Endothelial cell of umbilical vein (primary cell): ENCODE measurements at regions not wholly inside any gene's neighbourhood (a gene's known extent, or its start where the extent isn't known, plus 50 kb on each side); places are given as distances from the start of the nearest gene placed in this dataset.

Experiments used
- BruUV-seq: library from RNA; stranded (reverse); fragments of 400-500 nt; replicated peaks from 2 replicates; lab custom pipeline; 2021; lab: Mats Ljungman, UMichigan
- CTCF ChIA-PET: fragments of 300-600, 350-600 bp; sonication (Branson Sonifier 250); formaldehyde crosslinking; loops from one replicate; lab custom pipeline; 2021; ENCODE audit warnings: antibody characterized with exemption, inconsistent platforms; lab: Charles Lee
- POLR2A ChIA-PET: fragments of 300-600, 350-600 bp; sonication (Branson Sonifier 250); formaldehyde crosslinking; loops from one replicate; lab custom pipeline; 2021; ENCODE audit warnings: antibody characterized with exemption, inconsistent platforms; lab: Charles Lee
- DNase-seq: peaks from one replicate; pipeline ENCODE4 v3.0.0-alpha.2; 2011; ENCODE audit warnings: low read depth, low spot score
- FAIRE-seq: peaks from 2 replicates; lab custom pipeline; 2011; peaks lifted over from hg19 to GRCh38; lab: Jason Lieb, UNC
- H2AFZ ChIP-seq: 2 replicates; pipeline ENCODE4 v1.6.0; 2012; ENCODE audit warnings: low read depth, low read length, control low read depth, inconsistent platforms
- H3K27ac ChIP-seq: 2 replicates; pipeline ENCODE4 v1.5.1; 2011; ENCODE audit warnings: low read depth, mild to moderate bottlenecking, control low read depth, low read length, moderate library complexity; ENCODE audit not compliant: insufficient read depth
- H3K27me3 ChIP-seq, 2 experiments: 2 replicates each; pipeline versions ENCODE4 v1.6.0 to v1.6.1; 2011; ENCODE audit warnings: low read length in 2 of 2, mixed read lengths in 1 of 2; ENCODE audit not compliant: control insufficient read depth in 2 of 2, insufficient read depth in 2 of 2
- H3K36me3 ChIP-seq, 2 experiments: 2 replicates in 1 of 2; 3 replicates in 1 of 2; pipeline ENCODE4 v1.5.1; 2011; ENCODE audit warnings: low read length in 2 of 2, mild to moderate bottlenecking in 1 of 2, moderate library complexity in 1 of 2; ENCODE audit not compliant: control insufficient read depth in 2 of 2, insufficient read depth in 2 of 2; ENCODE audit errors: extremely low read depth in 1 of 2
- H3K4me1 ChIP-seq: 3 replicates; pipeline ENCODE4 v1.5.1; 2011; ENCODE audit warnings: mild to moderate bottlenecking, low read length; ENCODE audit not compliant: control insufficient read depth, insufficient read depth; ENCODE audit errors: extremely low read depth
- H3K4me2 ChIP-seq: 2 replicates; pipeline ENCODE4 v1.6.1; 2011; ENCODE audit warnings: low read length, control low read depth, mixed read lengths; ENCODE audit not compliant: insufficient read depth
- H3K4me3 ChIP-seq, 3 experiments: fragments of 200-600 bp in 1 of 3; sonication (generic), shearing (Covaris generic) in 1 of 3; replicated peaks in 1 of 3; 2 replicates each; pipeline ENCODE4 v1.5.1; 2011 to 2016; ENCODE audit warnings: control low read depth in 3 of 3, low read length in 3 of 3, mild to moderate bottlenecking in 2 of 3, inconsistent platforms in 1 of 3, low read depth in 1 of 3, moderate library complexity in 1 of 3; ENCODE audit not compliant: insufficient read depth in 1 of 3
- H3K79me2 ChIP-seq: 2 replicates; pipeline ENCODE4 v1.6.0; 2012; ENCODE audit warnings: low read length, inconsistent platforms; ENCODE audit not compliant: control insufficient read depth, insufficient read depth
- H3K9ac ChIP-seq: replicated peaks from 2 replicates; pipeline ENCODE3; 2011; ENCODE audit warnings: low read length, control low read depth; ENCODE audit not compliant: insufficient read depth; ENCODE audit errors: extremely low read depth
- H3K9me1 ChIP-seq: replicated peaks from 3 replicates; pipeline ENCODE4 v1.6.0; 2011; ENCODE audit warnings: mild to moderate bottlenecking, low read length; ENCODE audit not compliant: control insufficient read depth, insufficient read depth; ENCODE audit errors: extremely low read depth
- H3K9me3 ChIP-seq: replicated peaks from 2 replicates; pipeline ENCODE4 v1.5.1; 2012; ENCODE audit warnings: low read length, inconsistent platforms; ENCODE audit not compliant: control insufficient read depth, insufficient read depth
- H4K20me1 ChIP-seq: replicated peaks from 2 replicates; pipeline ENCODE3; 2011; ENCODE audit warnings: mild to moderate bottlenecking, low read length; ENCODE audit not compliant: control insufficient read depth, insufficient read depth; ENCODE audit errors: extremely low read depth
- CTCF ChIP-seq, 2 donors: IDR thresholded peaks; 1 replicate in 1 of 2; 2 replicates in 1 of 2; pipeline ENCODE4 v1.5.1; 2011; ENCODE audit warnings: low read length in 2 of 2, mild to moderate bottlenecking in 2 of 2, moderate library complexity in 2 of 2, control low read depth in 1 of 2, inconsistent platforms in 1 of 2, low read depth in 1 of 2; ENCODE audit not compliant: insufficient read depth in 1 of 2; ENCODE audit errors: extremely low read depth in 1 of 2
- EZH2 ChIP-seq: IDR thresholded peaks from 2 replicates; pipeline ENCODE4 v1.6.1; 2012; ENCODE audit warnings: borderline replicate concordance, low read depth, mild to moderate bottlenecking, moderate library complexity, low read length, inconsistent platforms; ENCODE audit not compliant: severe bottlenecking
- FOS ChIP-seq: IDR thresholded peaks from 2 replicates; pipeline ENCODE4 v1.6.1; 2011; ENCODE audit warnings: mild to moderate bottlenecking, low read length, moderate library complexity, borderline replicate concordance; ENCODE audit not compliant: insufficient read depth
- GATA2 ChIP-seq: IDR thresholded peaks from 2 replicates; pipeline ENCODE4 v1.7.0; 2011; ENCODE audit warnings: low read depth, mild to moderate bottlenecking, moderate library complexity, mixed read lengths, low read length; ENCODE audit not compliant: insufficient read length, insufficient read depth
- JUN ChIP-seq: IDR thresholded peaks from 2 replicates; pipeline ENCODE4 v1.6.1; 2011; ENCODE audit warnings: borderline replicate concordance, low read depth; ENCODE audit not compliant: insufficient read length, insufficient read depth
- MAX ChIP-seq: IDR thresholded peaks from 2 replicates; pipeline ENCODE4 v1.6.1; 2011; ENCODE audit not compliant: insufficient read depth, insufficient read length
- MYC ChIP-seq: IDR thresholded peaks from one replicate; pipeline ENCODE4 v1.6.1; 2011; ENCODE audit warnings: mild to moderate bottlenecking, low read depth, low read length
- POLR2A ChIP-seq: IDR thresholded peaks from 2 replicates; pipeline ENCODE4 v1.6.1; 2012; ENCODE audit warnings: low read depth, mild to moderate bottlenecking, control low read depth, low read length
- POLR2AphosphoS5 ChIP-seq: IDR thresholded peaks from 2 replicates; pipeline ENCODE4 v1.6.1; 2012; ENCODE audit warnings: low read depth, mild to moderate bottlenecking, control low read depth, low read length, moderate library complexity; ENCODE audit not compliant: insufficient read depth
- dilution Hi-C: fragments of 300-500 bp; cut with MboI; formaldehyde crosslinking; loops from one replicate; pipeline ENCODE4 v1.15.0; 2019; ENCODE audit warnings: low sequenced_read_pairs; ENCODE audit not compliant: extremely low pct_ligation_motif_present
- intact Hi-C: fragments of 100-400 bp; cut with micrococcal nuclease; formaldehyde crosslinking; loops from one replicate; pipeline ENCODE4 v1.10.0; 2022

- no peak overlapping the region for H3K27ac ChIP-seq
- no peak overlapping the region for H2AFZ ChIP-seq
- no peak for FAIRE-seq
- dilution Hi-C loops: no loop called here
- H3K27me3 ChIP-seq: no peaks in the 10 kb centered on the region
- no peak overlapping the region for H3K4me2 ChIP-seq
- intact Hi-C loops: no loop called here
- no peak for DNase-seq
- H3K9ac ChIP-seq: no peak overlapping the region
- no peaks in the 10 kb centered on the region for H3K4me1 ChIP-seq
- H3K36me3 ChIP-seq: no peaks in the 10 kb centered on the region
- BruUV-seq: no TSS peak
- H3K9me3 ChIP-seq: no peaks in the 10 kb centered on the region
- POLR2A ChIA-PET: no interaction called here
- H3K79me2 ChIP-seq: no peaks in the 10 kb centered on the region
- no peak overlapping the region for H3K4me3 ChIP-seq
- CTCF ChIA-PET: no interaction called here
- no peaks in the 10 kb centered on the region for H3K9me1 ChIP-seq
- no peak for TF ChIP-seq GATA2
- no peak for TF ChIP-seq CTCF (IDR thresholded peaks at IDR 0.05; ENCODE audit: extremely low read depth in 1 of 2, insufficient read depth in 1 of 2, low read depth in 1 of 2, low read length in 2 of 2)
- no peak for TF ChIP-seq POLR2A
- TF ChIP-seq FOS: no peak
- TF ChIP-seq MAX: no peak
- no peak for TF ChIP-seq MYC
- no peak for TF ChIP-seq JUN
- no peak for TF ChIP-seq EZH2
- no peak for TF ChIP-seq POLR2AphosphoS5
- no peaks in the 10 kb centered on the region for H4K20me1 ChIP-seq
Measured at GRCh38 chr3:189119950-189120349, 51.8 kb upstream of the TPRG1 start.
